ENCODE measurements at regions not wholly inside any gene's neighbourhood (a gene's known extent, or its start where the extent isn't known, plus 50 kb on each side); places are given as distances from the start of the nearest gene placed in this dataset.

DNA sequence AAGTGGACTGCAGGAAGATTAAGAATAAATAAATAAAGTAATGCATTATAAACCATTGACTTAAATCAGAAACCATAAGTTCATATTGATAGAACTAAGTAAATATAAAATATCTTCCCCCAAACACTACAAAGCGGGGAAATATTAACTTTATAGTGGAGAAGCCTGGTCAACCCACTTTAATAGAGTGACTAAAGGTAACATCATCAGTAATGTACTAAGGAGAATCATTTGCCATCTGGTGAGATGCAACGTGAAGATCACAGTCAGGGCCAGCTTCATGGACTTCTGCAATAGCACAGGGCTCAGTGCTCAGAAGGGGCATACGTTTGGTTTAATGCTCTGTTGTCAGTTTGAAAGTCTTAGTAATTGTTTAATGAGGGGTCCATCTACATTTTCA, 58.8 kb upstream of the CD83 start:
- no peak for TF ChIP-seq CTCF (IDR thresholded peaks at IDR 0.05)
- Mint-ChIP-seq H3K9me3 (ENCODE audit: unreplicated experiment) (peaks cover 11% of the 10 kb centered on the region), H3K4me1 (ENCODE audit: unreplicated experiment) (peaks cover 5% of the 10 kb centered on the region), H3K4me3 (ENCODE audit: unreplicated experiment) (no peak overlapping the region), H3K27ac (ENCODE audit: unreplicated experiment) (no peak overlapping the region), H3K36me3 (ENCODE audit: unreplicated experiment) (peaks cover 2% of the 10 kb centered on the region), H3K27me3 (ENCODE audit: unreplicated experiment) (peaks cover 2% of the 10 kb centered on the region)
- DNase-seq (ENCODE audit: extremely low spot score, unreplicated experiment), result no peak

- peaks cover 2% of the 10 kb centered on the region for H3K27me3 Mint-ChIP-seq (ENCODE audit: unreplicated experiment)
- no peak for TF ChIP-seq CTCF (IDR thresholded peaks at IDR 0.05)
- H3K36me3 Mint-ChIP-seq (ENCODE audit: unreplicated experiment), result peaks cover 2% of the 10 kb centered on the region
- DNase-seq (ENCODE audit: extremely low spot score, unreplicated experiment), result no peak
- no peak overlapping the region for H3K4me3 Mint-ChIP-seq (ENCODE audit: unreplicated experiment)
- H3K27ac Mint-ChIP-seq (ENCODE audit: unreplicated experiment), result no peak overlapping the region
- H3K4me1 Mint-ChIP-seq (ENCODE audit: unreplicated experiment), result peaks cover 5% of the 10 kb centered on the region
- peaks cover 11% of the 10 kb centered on the region for H3K9me3 Mint-ChIP-seq (ENCODE audit: unreplicated experiment)
These were observed 57.7 kb upstream of the CD83 start for GRCh38 chr6:14059791-14060436.

GRCh38 chr6:14060971-14061370, 56.6 kb upstream of the CD83 start:
- Mint-ChIP-seq H3K27me3 (ENCODE audit: unreplicated experiment) (peaks cover 2% of the 10 kb centered on the region), H3K9me3 (ENCODE audit: unreplicated experiment) (peaks cover 11% of the 10 kb centered on the region), H3K36me3 (ENCODE audit: unreplicated experiment) (peaks cover 2% of the 10 kb centered on the region), H3K27ac (ENCODE audit: unreplicated experiment) (no peak overlapping the region), H3K4me3 (ENCODE audit: unreplicated experiment) (no peak overlapping the region), H3K4me1 (ENCODE audit: unreplicated experiment) (peaks cover 5% of the 10 kb centered on the region)
- no peak for DNase-seq (ENCODE audit: extremely low spot score, unreplicated experiment)
- TF ChIP-seq CTCF (IDR thresholded peaks at IDR 0.05), result no peak

GRCh38 chr6:14061643-14062042, 55.9 kb upstream of the CD83 start:
- Mint-ChIP-seq H3K9me3 (ENCODE audit: unreplicated experiment) (peaks cover 11% of the 10 kb centered on the region), H3K27ac (ENCODE audit: unreplicated experiment) (no peak overlapping the region), H3K4me1 (ENCODE audit: unreplicated experiment) (peaks cover 5% of the 10 kb centered on the region), H3K27me3 (ENCODE audit: unreplicated experiment) (peaks cover 2% of the 10 kb centered on the region), H3K36me3 (ENCODE audit: unreplicated experiment) (peaks cover 2% of the 10 kb centered on the region), H3K4me3 (ENCODE audit: unreplicated experiment) (no peak overlapping the region)
- DNase-seq (ENCODE audit: extremely low spot score, unreplicated experiment), result no peak
- no peak for TF ChIP-seq CTCF (IDR thresholded peaks at IDR 0.05)

DNA sequence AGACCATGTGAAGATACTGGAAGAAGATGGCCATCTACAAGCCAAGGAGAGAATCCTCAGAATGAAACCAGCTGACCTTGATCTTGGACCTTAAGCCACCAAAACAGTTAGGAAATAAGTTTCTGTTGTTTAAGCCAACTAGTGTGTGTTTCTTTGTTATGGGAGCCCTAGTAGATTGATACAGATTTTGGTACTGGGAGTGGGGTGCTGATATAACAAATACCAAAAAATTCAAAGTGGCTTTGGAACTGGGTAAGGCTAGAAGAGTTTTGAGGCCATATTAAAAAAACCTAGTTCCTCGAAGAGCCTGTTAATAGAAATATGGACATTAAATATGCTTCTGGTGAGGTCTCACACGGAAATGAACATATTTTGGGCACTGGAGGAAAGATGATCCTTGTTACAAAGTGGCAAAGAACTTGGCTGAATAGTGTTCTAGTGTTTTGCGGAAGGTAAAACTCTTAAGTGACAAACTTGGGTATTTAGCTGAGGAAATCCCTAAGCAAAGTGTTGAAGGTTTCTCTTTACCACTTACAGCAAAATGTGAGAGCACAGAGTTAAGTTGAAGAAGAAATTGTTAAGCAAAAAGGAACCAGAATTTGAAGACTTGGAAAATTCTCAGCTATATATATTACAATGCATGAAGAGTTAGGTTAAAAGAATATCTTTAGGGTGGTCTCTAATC, 55.1 kb upstream of the CD83 start:
- TF ChIP-seq CTCF (IDR thresholded peaks at IDR 0.05), result no peak
- Mint-ChIP-seq H3K27ac (ENCODE audit: unreplicated experiment) (no peak overlapping the region), H3K4me3 (ENCODE audit: unreplicated experiment) (no peak overlapping the region), H3K9me3 (ENCODE audit: unreplicated experiment) (peaks cover 11% of the 10 kb centered on the region), H3K27me3 (ENCODE audit: unreplicated experiment) (peaks cover 2% of the 10 kb centered on the region), H3K36me3 (ENCODE audit: unreplicated experiment) (peaks cover 2% of the 10 kb centered on the region), H3K4me1 (ENCODE audit: unreplicated experiment) (peaks cover 7% of the 10 kb centered on the region)
- no peak for DNase-seq (ENCODE audit: extremely low spot score, unreplicated experiment)

Measured in osteocyte (in vitro differentiated cells).